D721Med (cell line): ENCODE measurements at regions not wholly inside any gene's neighbourhood (a gene's known extent, or its start where the extent isn't known, plus 50 kb on each side); places are given as distances from the start of the nearest gene placed in this dataset.

Experiments
- DNase-seq: peaks from one replicate; pipeline ENCODE4 v3.0.0; 2011; ENCODE audit warnings: low spot score; ENCODE audit not compliant: insufficient read length
- FAIRE-seq: peaks from 2 replicates; lab custom pipeline; 2011; peaks lifted over from hg19 to GRCh38; lab: Jason Lieb, UNC
- TF ChIP-seq, protein P1 (sequence below): IDR thresholded peaks from 2 replicates; pipeline ENCODE4 v1.5.1; 2012; ENCODE audit warnings: mild to moderate bottlenecking, control low read depth; ENCODE audit not compliant: insufficient read depth; ENCODE audit errors: missing control alignments

DNA sequence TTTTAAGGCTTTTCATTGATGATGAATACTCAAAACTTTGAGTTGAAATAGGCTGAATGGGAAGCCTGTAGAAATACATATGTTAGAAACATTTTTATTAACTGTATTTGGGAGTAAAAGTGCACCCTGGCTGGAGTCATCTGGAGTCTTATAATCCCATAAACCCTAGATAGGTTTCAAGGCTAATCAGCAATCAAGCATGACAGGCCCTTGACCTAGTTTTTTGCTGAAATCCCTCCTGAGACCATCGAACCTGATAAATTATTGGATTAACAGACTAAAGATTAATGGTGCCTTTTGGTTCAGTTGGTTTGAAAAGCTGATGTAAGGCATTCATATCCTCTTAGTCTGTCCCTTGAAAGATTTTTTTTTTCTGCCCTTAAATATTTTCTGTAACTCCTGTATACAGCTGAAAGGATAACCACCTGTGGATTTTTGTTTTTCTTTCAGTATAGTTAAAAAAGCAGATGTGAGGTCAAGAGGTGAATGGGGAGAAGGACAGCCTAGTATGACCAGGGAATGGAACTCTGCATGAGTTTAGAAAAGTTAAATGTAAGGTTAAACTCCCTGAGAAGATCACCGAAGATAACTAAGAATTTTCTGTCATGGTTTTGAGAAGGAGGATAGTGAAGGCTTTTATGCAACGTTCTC lies 69.4 kb upstream of the STXBP5L start:
- DNase-seq (peak; percentile 22), FAIRE-seq (peak; percentile 97)
- TF ChIP-seq, protein P1, sequence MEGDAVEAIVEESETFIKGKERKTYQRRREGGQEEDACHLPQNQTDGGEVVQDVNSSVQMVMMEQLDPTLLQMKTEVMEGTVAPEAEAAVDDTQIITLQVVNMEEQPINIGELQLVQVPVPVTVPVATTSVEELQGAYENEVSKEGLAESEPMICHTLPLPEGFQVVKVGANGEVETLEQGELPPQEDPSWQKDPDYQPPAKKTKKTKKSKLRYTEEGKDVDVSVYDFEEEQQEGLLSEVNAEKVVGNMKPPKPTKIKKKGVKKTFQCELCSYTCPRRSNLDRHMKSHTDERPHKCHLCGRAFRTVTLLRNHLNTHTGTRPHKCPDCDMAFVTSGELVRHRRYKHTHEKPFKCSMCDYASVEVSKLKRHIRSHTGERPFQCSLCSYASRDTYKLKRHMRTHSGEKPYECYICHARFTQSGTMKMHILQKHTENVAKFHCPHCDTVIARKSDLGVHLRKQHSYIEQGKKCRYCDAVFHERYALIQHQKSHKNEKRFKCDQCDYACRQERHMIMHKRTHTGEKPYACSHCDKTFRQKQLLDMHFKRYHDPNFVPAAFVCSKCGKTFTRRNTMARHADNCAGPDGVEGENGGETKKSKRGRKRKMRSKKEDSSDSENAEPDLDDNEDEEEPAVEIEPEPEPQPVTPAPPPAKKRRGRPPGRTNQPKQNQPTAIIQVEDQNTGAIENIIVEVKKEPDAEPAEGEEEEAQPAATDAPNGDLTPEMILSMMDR: no peak

DNA sequence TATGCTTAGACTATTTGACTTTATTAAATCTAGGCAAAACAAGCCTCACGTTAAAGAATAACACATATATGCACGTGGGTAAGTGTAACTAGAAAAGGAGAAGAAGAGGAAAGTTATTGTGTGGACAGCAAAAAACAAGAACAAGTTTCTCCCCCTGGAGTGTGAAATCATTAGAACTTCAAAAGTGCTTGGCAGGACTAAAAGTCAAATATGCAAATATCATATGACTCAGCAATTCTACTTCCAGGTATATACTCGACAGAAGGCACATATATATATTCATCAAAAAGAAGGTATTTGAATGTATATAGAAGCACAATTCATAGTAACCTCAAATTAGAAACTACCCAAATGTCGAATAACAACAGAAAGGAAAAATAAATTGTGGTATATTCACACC lies 68.9 kb upstream of the STXBP5L start:
- TF ChIP-seq, protein P1: no peak
- FAIRE-seq: no peak
- DNase-seq: no peak

DNA sequence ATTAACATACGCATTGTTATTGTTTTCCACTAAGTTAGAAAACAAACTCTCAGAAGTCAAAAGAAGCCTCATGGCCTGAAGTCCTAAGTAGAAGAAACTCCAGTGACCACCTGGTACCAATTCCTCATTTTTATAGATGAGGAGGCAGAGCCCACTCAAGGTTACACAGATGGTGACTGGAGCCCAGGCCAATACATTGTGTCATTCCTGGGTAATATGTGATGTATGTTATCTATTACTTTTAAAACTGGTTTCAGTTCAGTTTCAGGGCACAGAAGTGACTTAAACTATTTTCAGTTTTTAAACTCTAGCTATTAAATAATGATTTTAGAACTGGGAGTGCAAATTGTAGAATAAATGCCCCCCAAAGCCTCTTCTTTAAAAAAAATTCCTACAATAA lies 66.7 kb upstream of the STXBP5L start:
- TF ChIP-seq, protein P1: no peak
- FAIRE-seq: no peak
- DNase-seq: no peak

GRCh38 chr3:120846073-120846472 lies 61.9 kb upstream of the STXBP5L start:
- FAIRE-seq (no peak), DNase-seq (no peak)
- TF ChIP-seq, protein P1: no peak

DNA sequence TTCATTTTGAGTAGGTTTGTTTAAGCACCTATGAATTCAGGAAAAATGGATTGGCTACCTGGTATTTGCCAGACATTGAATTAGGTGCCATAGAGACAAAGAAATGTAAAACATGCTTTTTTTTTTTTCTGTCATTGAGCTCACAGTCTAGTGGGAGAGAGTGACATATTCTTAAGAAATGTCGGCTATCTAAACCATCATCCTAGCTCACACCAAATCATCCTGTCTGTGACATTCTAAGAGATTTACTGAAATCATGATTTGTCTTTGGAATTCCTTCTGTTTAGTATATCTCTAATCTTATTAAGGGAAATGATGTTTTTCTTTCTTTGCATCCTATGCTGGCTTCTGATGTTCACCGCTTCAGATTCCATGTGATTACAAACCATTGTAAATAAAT lies 59.5 kb upstream of the STXBP5L start:
- FAIRE-seq (no peak), DNase-seq (no peak)
- TF ChIP-seq, protein P1: no peak

DNA sequence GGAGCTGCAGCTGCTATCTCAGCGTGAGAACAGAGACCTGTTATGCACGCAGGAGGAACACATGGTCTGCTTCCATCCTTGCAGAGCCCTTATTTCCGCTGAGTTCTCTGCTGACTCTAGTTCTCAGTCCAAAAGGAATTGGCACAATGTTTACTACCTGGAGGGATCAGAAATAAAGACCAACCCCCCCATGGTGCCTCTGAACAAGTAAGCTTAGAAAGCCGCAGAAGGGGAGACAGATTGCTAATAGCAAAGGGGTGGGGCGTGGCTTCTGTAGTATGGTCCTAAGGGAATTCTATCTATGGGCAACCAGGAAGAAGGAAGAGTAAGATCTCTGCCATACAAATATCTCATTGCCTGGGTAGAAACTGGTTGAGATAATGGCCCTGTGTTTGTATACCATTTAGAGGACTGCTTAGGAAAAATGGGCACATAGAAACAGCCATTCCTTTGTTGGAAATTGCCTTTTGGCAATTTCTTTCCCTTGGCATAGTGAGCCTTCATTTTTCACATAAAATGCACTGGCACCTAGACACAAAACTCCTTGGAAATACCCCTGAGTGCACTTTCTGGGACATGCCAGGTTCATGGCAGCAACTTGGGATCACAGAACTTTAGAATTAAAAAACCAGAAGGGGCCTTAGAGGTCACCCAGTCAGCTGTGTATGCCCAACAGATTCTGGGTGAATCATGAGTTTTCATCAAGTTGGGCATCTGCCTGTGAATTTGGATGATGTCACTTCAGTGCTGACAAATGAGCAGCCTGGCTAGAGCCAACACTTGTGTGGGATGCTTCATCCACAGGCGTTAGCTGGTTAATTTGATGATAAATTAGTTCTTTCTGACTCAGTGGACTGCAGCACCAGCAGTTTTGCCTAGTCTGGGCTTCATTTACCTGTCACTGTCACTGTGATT lies 57.4 kb upstream of the STXBP5L start:
- DNase-seq: no peak
- FAIRE-seq: no peak
- TF ChIP-seq, protein P1: no peak
